Progenitor cell of endocrine pancreas (in vitro differentiated cells): ENCODE measurements at regions not wholly inside any gene's neighbourhood (a gene's known extent, or its start where the extent isn't known, plus 50 kb on each side); places are given as distances from the start of the nearest gene placed in this dataset.
A peak's percentile ranks its signal among the peaks of the same experiment; 100 is the strongest.
"Not testable (repeated sequence)": the region's sequence is repeated elsewhere in the genome, so short reads cannot be mapped to it uniquely, and the experiment has no call there.

Source experiments
- DNase-seq: peaks from one replicate; pipeline ENCODE4 v3.0.0; 2021; ENCODE audit warnings: low spot score; ENCODE audit not compliant: unreplicated experiment
- H3K27ac Mint-ChIP-seq: 2 replicates; pipeline ENCODE4 v1.8.0; 2021; ENCODE audit warnings: mild to moderate bottlenecking, moderate library complexity, mixed read lengths
- H3K27me3 Mint-ChIP-seq: 2 replicates; pipeline ENCODE4 v1.8.0; 2021; ENCODE audit warnings: mixed read lengths
- H3K36me3 Mint-ChIP-seq: 2 replicates; pipeline ENCODE4 v1.8.0; 2022; ENCODE audit warnings: mixed read lengths; ENCODE audit not compliant: insufficient read depth
- H3K4me1 Mint-ChIP-seq: 2 replicates; pipeline ENCODE4 v1.8.0; 2021; ENCODE audit warnings: low read depth, mixed read lengths
- H3K4me3 Mint-ChIP-seq: 2 replicates; pipeline ENCODE4 v1.8.0; 2021; ENCODE audit warnings: low read depth, mild to moderate bottlenecking, moderate library complexity, mixed read lengths
- H3K9me3 Mint-ChIP-seq: 2 replicates; pipeline ENCODE4 v1.8.0; 2021; ENCODE audit warnings: low read depth, mixed read lengths
- TF ChIP-seq, protein P1 (sequence below): fragments of 200-600 bp; sonication (generic); IDR thresholded peaks from one replicate; pipeline ENCODE4 v1.5.0; 2021; ENCODE audit warnings: antibody characterized with exemption, mild to moderate bottlenecking; ENCODE audit not compliant: unreplicated experiment

DNA sequence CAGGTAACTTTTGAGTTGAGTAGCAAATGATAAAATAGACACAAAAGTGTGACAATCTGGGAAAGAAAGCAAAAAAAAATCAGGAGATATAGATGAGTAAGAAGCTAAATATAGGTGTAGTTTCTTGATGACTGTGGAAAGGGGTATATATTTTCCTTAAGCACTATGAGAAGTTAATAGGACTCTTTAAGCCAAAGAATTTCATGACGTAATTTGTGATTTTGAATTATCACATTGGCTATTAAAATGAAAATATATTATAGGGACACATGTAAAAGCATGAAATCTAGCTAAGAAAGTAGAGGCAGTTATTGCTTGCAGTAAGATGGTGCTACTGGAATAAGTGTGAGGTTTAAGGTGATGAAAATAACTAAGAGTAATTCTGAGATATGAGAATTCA is 759.1 kb downstream of the KCNT2 start:
- peaks cover 14% of the 10 kb centered on the region for H3K4me1 Mint-ChIP-seq
- no peaks in the 10 kb centered on the region for H3K27me3 Mint-ChIP-seq
- TF ChIP-seq, protein P1, sequence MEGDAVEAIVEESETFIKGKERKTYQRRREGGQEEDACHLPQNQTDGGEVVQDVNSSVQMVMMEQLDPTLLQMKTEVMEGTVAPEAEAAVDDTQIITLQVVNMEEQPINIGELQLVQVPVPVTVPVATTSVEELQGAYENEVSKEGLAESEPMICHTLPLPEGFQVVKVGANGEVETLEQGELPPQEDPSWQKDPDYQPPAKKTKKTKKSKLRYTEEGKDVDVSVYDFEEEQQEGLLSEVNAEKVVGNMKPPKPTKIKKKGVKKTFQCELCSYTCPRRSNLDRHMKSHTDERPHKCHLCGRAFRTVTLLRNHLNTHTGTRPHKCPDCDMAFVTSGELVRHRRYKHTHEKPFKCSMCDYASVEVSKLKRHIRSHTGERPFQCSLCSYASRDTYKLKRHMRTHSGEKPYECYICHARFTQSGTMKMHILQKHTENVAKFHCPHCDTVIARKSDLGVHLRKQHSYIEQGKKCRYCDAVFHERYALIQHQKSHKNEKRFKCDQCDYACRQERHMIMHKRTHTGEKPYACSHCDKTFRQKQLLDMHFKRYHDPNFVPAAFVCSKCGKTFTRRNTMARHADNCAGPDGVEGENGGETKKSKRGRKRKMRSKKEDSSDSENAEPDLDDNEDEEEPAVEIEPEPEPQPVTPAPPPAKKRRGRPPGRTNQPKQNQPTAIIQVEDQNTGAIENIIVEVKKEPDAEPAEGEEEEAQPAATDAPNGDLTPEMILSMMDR: no peak
- no peaks in the 10 kb centered on the region for H3K36me3 Mint-ChIP-seq
- DNase-seq: no peak
- peaks cover 6% of the 10 kb centered on the region for H3K9me3 Mint-ChIP-seq
- H3K4me3 Mint-ChIP-seq: no peak overlapping the region
- no peak overlapping the region for H3K27ac Mint-ChIP-seq

DNA sequence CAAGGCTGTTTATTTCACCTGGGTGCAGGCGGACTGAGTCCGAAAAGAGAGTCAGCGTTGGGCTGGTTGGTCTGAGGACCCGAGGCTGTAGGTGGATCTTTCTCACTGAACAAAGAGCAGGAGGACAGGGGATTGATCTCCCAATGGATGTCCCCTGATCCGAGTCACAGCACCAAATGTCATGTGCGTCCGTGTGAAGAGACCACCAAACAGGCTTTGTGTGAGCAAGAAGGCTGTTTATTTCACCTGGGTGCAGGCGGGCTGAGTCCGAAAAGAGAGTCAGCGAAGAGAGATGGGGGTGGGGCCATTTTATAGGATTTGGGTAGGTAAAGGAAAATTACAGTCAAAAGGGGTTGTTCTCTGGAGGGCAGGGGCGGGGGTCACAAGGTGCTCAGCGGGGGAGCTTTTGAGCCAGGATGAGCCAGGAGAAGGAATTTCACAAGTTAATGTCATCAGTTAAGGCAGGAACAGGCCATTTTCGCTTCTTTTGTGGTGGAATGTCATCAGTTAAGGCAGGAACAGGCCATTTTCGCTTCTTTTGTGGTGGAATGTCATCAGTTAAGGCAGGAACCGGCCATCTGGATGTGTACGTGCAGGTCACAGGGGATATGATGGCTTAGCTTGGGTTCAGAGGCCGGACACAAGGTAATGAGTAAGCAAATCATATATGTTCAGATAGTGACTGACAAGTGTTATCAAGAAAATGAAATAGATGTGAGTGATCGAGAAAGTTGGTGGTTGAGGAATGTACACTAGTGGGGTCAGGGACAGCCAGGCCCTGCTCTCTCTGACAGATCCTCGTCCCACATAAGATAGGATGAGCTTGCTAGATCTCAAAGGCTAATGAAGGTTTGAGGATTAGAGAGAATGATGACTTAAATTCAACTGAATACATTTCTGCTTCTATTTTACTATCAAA is 760.0 kb downstream of the KCNT2 start:
- H3K27me3 Mint-ChIP-seq, DNase-seq, H3K36me3 Mint-ChIP-seq: not testable (repeated sequence)
- H3K9me3 Mint-ChIP-seq: peaks cover 15% of the 10 kb centered on the region
- peak overlapping the region; percentile 94 for H3K27ac Mint-ChIP-seq
- peaks cover 14% of the 10 kb centered on the region for H3K4me1 Mint-ChIP-seq
- H3K4me3 Mint-ChIP-seq: peak overlapping the region; percentile 75

DNA sequence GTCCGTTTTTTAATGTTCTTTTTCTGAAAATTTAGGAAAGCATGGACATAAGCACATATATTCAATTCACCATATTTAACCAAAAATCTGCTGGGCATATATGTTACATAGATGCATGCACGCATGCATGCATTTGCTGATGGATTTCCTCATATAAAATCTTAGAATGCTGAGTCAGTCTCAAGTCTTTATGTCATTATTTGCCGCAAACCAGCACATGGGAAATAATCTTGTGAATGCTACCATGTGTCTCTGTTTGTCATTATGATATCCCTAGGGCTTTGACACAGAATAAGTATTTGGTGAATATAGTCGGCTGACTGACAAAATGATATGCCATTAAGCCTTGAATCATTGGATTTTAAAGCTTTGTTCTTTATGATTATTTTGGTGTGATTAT is 776.5 kb downstream of the KCNT2 start:
- TF ChIP-seq, protein P1: no peak
- Mint-ChIP-seq H3K4me1 (no peaks in the 10 kb centered on the region), H3K9me3 (no peaks in the 10 kb centered on the region), H3K36me3 (no peaks in the 10 kb centered on the region), H3K4me3 (no peak overlapping the region), H3K27me3 (no peaks in the 10 kb centered on the region), H3K27ac (no peak overlapping the region)
- DNase-seq: no peak

DNA sequence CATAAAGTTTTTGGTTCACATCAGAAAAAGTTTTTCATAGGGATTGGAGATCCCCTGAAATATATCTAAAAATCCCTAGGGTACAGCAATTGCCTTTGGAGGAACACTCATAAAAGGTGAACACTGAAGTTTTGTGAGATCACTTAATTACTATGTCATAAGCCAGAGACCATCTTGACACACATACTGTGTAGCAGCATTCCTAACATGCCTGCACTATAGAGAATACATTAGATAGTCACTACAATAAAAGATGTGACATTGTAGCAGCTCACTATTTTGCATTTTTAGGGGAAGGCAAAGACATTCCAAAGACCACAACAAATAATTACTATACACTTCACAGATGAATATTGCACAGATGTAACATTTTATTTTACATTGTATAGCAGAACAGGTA is 779.9 kb downstream of the KCNT2 start:
- no peaks in the 10 kb centered on the region for H3K36me3 Mint-ChIP-seq
- H3K4me1 Mint-ChIP-seq: no peaks in the 10 kb centered on the region
- H3K27me3 Mint-ChIP-seq: no peaks in the 10 kb centered on the region
- no peaks in the 10 kb centered on the region for H3K9me3 Mint-ChIP-seq
- DNase-seq: no peak
- no peak overlapping the region for H3K27ac Mint-ChIP-seq
- TF ChIP-seq, protein P1: no peak
- H3K4me3 Mint-ChIP-seq: no peak overlapping the region

DNA sequence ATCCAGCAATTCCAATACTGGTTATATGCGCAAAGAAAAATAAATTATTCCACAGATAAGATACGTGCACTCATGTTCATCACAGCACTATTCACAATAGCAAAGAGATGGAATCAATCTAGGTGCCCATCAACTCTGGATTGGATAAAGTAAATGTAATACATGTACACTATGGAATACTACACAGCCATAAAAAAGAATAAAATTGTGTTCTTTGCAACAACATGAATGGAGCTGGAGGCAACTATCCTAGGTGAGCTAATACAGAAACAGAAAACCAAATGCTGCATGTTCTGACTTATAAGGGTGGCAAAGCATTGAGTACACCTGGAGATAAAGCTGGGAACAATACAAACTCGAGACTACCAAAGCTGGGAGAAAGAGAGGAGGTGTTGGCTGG is 787.3 kb downstream of the KCNT2 start:
- DNase-seq: no peak
- Mint-ChIP-seq H3K9me3 (peaks cover 17% of the 10 kb centered on the region), H3K27me3 (no peaks in the 10 kb centered on the region), H3K27ac (no peak overlapping the region), H3K4me3 (no peak overlapping the region), H3K4me1 (no peaks in the 10 kb centered on the region), H3K36me3 (no peaks in the 10 kb centered on the region)
- TF ChIP-seq, protein P1: no peak

DNA sequence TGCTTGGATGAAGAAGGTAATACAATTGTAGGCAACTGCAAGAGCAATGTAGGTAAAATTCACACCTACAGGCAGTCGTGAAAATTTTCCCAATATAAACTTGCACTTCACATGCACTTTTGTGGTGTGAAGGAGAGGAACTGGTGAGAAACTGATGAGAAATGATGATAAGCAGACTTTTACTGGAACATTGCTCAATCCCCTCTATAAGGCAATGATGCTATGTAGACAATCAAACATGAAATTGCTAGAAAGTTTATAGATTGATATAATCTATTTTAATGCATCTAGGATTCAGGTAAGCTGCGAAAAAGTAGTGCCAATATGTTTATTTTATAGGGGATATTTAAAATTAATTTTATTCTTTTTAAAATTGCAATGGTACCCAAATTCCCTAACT is 802.2 kb downstream of the KCNT2 start:
- H3K9me3 Mint-ChIP-seq: peaks cover 2% of the 10 kb centered on the region
- no peak for DNase-seq
- H3K36me3 Mint-ChIP-seq: no peaks in the 10 kb centered on the region
- TF ChIP-seq, protein P1: no peak
- no peaks in the 10 kb centered on the region for H3K27me3 Mint-ChIP-seq
- no peak overlapping the region for H3K4me3 Mint-ChIP-seq
- no peak overlapping the region for H3K27ac Mint-ChIP-seq
- H3K4me1 Mint-ChIP-seq: no peaks in the 10 kb centered on the region
